Right lobe of liver (tissue), 4 donors: ENCODE measurements at regions not wholly inside any gene's neighbourhood (a gene's known extent, or its start where the extent isn't known, plus 50 kb on each side); places are given as distances from the start of the nearest gene placed in this dataset.

ENCODE experiments used
- POLR2A ChIP-seq: fragments of 450-650 bp; IDR thresholded peaks from one replicate; pipeline ENCODE4 v1.6.1; 2017; ENCODE audit warnings: antibody characterized with exemption, mild to moderate bottlenecking
- TF ChIP-seq, protein P1 (sequence below), 4 donors: fragments of 200-600 bp in 3 of 4; fragments of 450-650 bp in 1 of 4; IDR thresholded peaks; one replicate each; pipeline versions ENCODE4 v1.5.1 to v1.8.0; 2016 to 2022; ENCODE audit warnings: antibody characterized with exemption in 4 of 4, mild to moderate bottlenecking in 2 of 4
- donor health status: DM: no; HTN: no; CAD: no.
- donor health status: DM: no; HTN: no; CAD: no.
- donor health status: DM: no; HTN: yes; CAD: no.

DNA sequence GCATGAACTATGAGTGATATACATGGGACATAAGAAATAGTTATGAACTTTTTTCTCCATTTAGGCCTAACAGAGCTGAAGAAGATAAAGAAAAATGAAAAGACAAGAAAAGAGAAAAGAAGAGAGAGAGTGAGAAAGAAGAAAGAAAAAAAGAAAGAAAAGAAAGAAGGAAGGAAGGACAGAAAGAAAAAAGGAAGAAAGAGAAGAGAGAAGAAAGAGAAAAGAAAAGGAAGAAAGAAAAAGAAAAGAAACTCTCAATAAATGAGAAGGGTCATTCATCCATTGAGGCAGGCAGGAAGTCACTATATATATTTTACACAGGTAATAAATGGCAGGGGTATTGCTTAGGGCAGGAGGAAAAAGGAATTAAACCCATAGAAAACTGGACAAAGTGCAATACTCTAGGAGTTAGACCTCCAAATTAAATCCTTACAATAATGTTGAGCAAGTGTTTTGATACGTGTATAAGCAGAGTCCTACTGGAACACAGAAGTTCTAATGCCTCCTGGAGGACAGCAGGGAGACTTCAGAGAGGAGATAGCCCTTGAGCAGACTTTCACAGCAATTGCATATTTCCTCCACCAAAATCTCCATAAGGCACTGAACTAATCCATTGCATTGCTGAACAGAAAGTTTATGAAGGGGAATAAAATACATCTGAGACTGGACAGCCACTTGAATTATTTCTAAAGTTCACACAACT, 86.4 kb upstream of the TENT5A start:
- TF ChIP-seq, protein P1, sequence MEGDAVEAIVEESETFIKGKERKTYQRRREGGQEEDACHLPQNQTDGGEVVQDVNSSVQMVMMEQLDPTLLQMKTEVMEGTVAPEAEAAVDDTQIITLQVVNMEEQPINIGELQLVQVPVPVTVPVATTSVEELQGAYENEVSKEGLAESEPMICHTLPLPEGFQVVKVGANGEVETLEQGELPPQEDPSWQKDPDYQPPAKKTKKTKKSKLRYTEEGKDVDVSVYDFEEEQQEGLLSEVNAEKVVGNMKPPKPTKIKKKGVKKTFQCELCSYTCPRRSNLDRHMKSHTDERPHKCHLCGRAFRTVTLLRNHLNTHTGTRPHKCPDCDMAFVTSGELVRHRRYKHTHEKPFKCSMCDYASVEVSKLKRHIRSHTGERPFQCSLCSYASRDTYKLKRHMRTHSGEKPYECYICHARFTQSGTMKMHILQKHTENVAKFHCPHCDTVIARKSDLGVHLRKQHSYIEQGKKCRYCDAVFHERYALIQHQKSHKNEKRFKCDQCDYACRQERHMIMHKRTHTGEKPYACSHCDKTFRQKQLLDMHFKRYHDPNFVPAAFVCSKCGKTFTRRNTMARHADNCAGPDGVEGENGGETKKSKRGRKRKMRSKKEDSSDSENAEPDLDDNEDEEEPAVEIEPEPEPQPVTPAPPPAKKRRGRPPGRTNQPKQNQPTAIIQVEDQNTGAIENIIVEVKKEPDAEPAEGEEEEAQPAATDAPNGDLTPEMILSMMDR (IDR thresholded peaks at IDR 0.05), result no peak
- TF ChIP-seq POLR2A, result no peak
